SKM-1 treated with dmso at 0.1 percent for 144 hours (cell line): ENCODE measurements at regions not wholly inside any gene's neighbourhood (a gene's known extent, or its start where the extent isn't known, plus 50 kb on each side); places are given as distances from the start of the nearest gene placed in this dataset.
"Not testable (repeated sequence)": the region's sequence is repeated elsewhere in the genome, so short reads cannot be mapped to it uniquely, and the experiment has no call there.

Source experiments
- DNase-seq: peaks from one replicate; lab custom pipeline; 2025; ENCODE audit not compliant: unreplicated experiment; lab: John Stamatoyannopoulos, UW

GRCh38 chr2:122041455-122041854 lies 286.0 kb downstream of the TSN start:
- no peak for DNase-seq

GRCh38 chr2:122051659-122052058 lies 296.2 kb downstream of the TSN start:
- not testable (repeated sequence) for DNase-seq

GRCh38 chr2:122055521-122055931 lies 300.1 kb downstream of the TSN start:
- no peak for DNase-seq

- no peak for DNase-seq
Observed at GRCh38 chr2:122056853-122057252, 301.4 kb downstream of the TSN start.

- no peak for DNase-seq
Observed at GRCh38 chr2:122061206-122061605, 305.8 kb downstream of the TSN start.

GRCh38 chr2:122061831-122062230 lies 306.4 kb downstream of the TSN start:
- no peak for DNase-seq

GRCh38 chr2:122062506-122062905 lies 307.1 kb downstream of the TSN start:
- DNase-seq, result no peak

- DNase-seq, result no peak
Observed at GRCh38 chr2:122063716-122064115, 308.3 kb downstream of the TSN start.

- no peak for DNase-seq
Observed at GRCh38 chr2:122070241-122070731, 314.8 kb downstream of the TSN start.

GRCh38 chr2:122072666-122073065 lies 317.2 kb downstream of the TSN start:
- no peak for DNase-seq

- no peak for DNase-seq
Observed at GRCh38 chr2:122074201-122074600, 318.8 kb downstream of the TSN start.

GRCh38 chr2:122075381-122075780 lies 319.9 kb downstream of the TSN start:
- no peak for DNase-seq

GRCh38 chr2:122077114-122077513 lies 321.7 kb downstream of the TSN start:
- no peak for DNase-seq

GRCh38 chr2:122077771-122078170 lies 322.3 kb downstream of the TSN start:
- DNase-seq, result no peak

- no peak for DNase-seq
Observed at GRCh38 chr2:122078451-122078850, 323.0 kb downstream of the TSN start.

GRCh38 chr2:122079844-122080243 lies 324.4 kb downstream of the TSN start:
- DNase-seq, result no peak

GRCh38 chr2:122080316-122080715 lies 324.9 kb downstream of the TSN start:
- no peak for DNase-seq

GRCh38 chr2:122080871-122081270 lies 325.4 kb downstream of the TSN start:
- no peak for DNase-seq

GRCh38 chr2:122081751-122082150 lies 326.3 kb downstream of the TSN start:
- no peak for DNase-seq

- no peak for DNase-seq
Observed at GRCh38 chr2:122083256-122084048, 328.0 kb downstream of the TSN start.

- DNase-seq, result not testable (repeated sequence)
Observed at GRCh38 chr2:122085672-122086071, 330.2 kb downstream of the TSN start.

GRCh38 chr2:122094557-122094956 lies 339.1 kb downstream of the TSN start:
- DNase-seq, result no peak

GRCh38 chr2:122096761-122097160 lies 341.3 kb downstream of the TSN start:
- no peak for DNase-seq
